DND-41 (cell line): ENCODE measurements at regions not wholly inside any gene's neighbourhood (a gene's known extent, or its start where the extent isn't known, plus 50 kb on each side); places are given as distances from the start of the nearest gene placed in this dataset.

Experiments used
- EZH2 ChIP-seq: IDR thresholded peaks from 3 replicates; pipeline ENCODE4 v1.6.1; 2012; ENCODE audit warnings: borderline replicate concordance, low read depth, mild to moderate bottlenecking, moderate library complexity, low read length, inconsistent platforms; ENCODE audit not compliant: severe bottlenecking
- TF ChIP-seq, protein P1 (sequence below): IDR thresholded peaks from 2 replicates; pipeline ENCODE4 v1.5.1; 2012; ENCODE audit warnings: borderline replicate concordance, low read length, moderate library complexity, mild to moderate bottlenecking; ENCODE audit not compliant: poor library complexity, severe bottlenecking; ENCODE audit errors: extremely low read depth

DNA sequence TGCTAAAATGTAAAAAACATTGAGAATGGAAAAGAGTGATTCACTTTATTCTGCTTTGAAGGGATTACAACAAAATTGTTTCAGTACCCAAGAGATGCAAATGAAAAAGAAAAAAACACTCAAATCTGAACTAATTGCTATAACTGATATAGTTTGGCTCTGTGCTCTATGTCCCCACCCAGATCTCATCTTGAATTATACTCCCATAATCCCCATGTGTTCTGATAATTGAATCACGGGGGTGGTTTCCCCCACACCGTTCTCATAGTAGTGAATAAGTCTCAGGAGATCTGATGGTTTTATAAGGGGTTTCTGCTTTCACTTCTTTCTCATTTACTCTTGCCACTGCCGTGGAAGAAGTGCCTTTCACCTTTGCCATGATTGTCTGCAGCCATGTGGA, 213.6 kb upstream of the GALNTL6 start:
- TF ChIP-seq, protein P1, sequence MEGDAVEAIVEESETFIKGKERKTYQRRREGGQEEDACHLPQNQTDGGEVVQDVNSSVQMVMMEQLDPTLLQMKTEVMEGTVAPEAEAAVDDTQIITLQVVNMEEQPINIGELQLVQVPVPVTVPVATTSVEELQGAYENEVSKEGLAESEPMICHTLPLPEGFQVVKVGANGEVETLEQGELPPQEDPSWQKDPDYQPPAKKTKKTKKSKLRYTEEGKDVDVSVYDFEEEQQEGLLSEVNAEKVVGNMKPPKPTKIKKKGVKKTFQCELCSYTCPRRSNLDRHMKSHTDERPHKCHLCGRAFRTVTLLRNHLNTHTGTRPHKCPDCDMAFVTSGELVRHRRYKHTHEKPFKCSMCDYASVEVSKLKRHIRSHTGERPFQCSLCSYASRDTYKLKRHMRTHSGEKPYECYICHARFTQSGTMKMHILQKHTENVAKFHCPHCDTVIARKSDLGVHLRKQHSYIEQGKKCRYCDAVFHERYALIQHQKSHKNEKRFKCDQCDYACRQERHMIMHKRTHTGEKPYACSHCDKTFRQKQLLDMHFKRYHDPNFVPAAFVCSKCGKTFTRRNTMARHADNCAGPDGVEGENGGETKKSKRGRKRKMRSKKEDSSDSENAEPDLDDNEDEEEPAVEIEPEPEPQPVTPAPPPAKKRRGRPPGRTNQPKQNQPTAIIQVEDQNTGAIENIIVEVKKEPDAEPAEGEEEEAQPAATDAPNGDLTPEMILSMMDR: no peak
- TF ChIP-seq EZH2: no peak
